ENCODE measurements at regions not wholly inside any gene's neighbourhood (a gene's known extent, or its start where the extent isn't known, plus 50 kb on each side); places are given as distances from the start of the nearest gene placed in this dataset.

- Histone ChIP-seq H3K9me3 (ENCODE audit: control insufficient read depth, insufficient read depth, low read length) (no peaks in the 10 kb centered on the region), H3K27me3 (ENCODE audit: control insufficient read depth, insufficient read depth, low read length) (no peaks in the 10 kb centered on the region), H3K4me3 (ENCODE audit: low read depth, low read length) (no peak overlapping the region), H3K27ac (ENCODE audit: low read depth, low read length) (no peak overlapping the region)
- DNase-seq (ENCODE audit: low read depth, low spot score) = no peak
- POLR2A ChIA-PET = no interaction called here
- CTCF ChIA-PET = interaction anchor here (0.5 to 1.2 kb wide), 2 partner anchors 661 to 901 kb away, joined by 3 read pairs; no protein-coding TSS in a partner anchor
- TF ChIP-seq CTCF (IDR thresholded peaks at IDR 0.05; ENCODE audit: low read depth, low read length) = no peak
Observed at GRCh38 chr12:47026291-47026690, 53.1 kb upstream of the PCED1B start.
